Neutrophil (primary cell): ENCODE measurements at regions not wholly inside any gene's neighbourhood (a gene's known extent, or its start where the extent isn't known, plus 50 kb on each side); places are given as distances from the start of the nearest gene placed in this dataset.

Experiments used
- H3K27ac ChIP-seq: fragments of 200-600 bp; sonication (generic); 2 replicates; pipeline ENCODE4 v1.5.1; 2016; ENCODE audit warnings: mild to moderate bottlenecking, moderate library complexity
- H3K27me3 ChIP-seq: fragments of 200-600 bp; sonication (generic); 2 replicates; pipeline ENCODE4 v1.6.0; 2016; ENCODE audit warnings: mild to moderate bottlenecking
- H3K36me3 ChIP-seq: fragments of 200-600 bp; sonication (generic); 2 replicates; pipeline ENCODE4 v1.5.1; 2017
- H3K4me1 ChIP-seq, 2 experiments: fragments of 200-600 bp in 1 of 2; sonication (generic) in 1 of 2; 1 replicate in 1 of 2; 2 replicates in 1 of 2; pipeline versions ENCODE4 v1.5.1 to v1.6.1; 2013 to 2016; ENCODE audit warnings: low read depth in 1 of 2, low read length in 1 of 2, mild to moderate bottlenecking in 1 of 2, moderate library complexity in 1 of 2; ENCODE audit not compliant: control insufficient read depth in 1 of 2, insufficient read depth in 1 of 2
- H3K4me3 ChIP-seq, 2 experiments: fragments of 200-600 bp in 1 of 2; sonication (generic) in 1 of 2; 1 replicate in 1 of 2; 2 replicates in 1 of 2; pipeline ENCODE4 v1.5.1; 2013 to 2016; ENCODE audit warnings: low read depth in 1 of 2, low read length in 1 of 2, mild to moderate bottlenecking in 1 of 2, moderate library complexity in 1 of 2
- H3K9me3 ChIP-seq: fragments of 200-600 bp; sonication (generic); 2 replicates; pipeline ENCODE4 v1.5.1; 2016
- TF ChIP-seq, protein P1 (sequence below): fragments of 200-600 bp; sonication (generic); IDR thresholded peaks from 2 replicates; pipeline ENCODE4 v1.5.1; 2016; ENCODE audit warnings: antibody characterized with exemption

DNA sequence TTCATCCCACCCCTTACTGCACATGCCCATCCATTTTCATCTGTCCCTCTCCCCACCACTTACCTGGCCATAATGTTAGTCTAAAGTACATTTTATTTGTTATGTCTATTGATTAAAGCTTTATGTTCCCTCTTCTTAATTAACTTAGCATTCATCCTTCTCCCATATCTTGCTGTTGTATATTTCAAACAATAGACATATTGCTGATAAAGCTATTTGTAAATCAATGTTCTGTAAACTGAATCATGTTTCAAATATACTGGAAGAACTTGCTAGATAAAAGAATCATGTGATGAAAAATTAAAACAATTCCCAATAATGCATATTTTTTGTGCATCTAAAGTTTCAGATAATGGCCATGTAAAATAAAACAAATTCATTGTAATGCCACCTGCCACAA is 249.2 kb downstream of the IGSF11 start:
- Histone ChIP-seq H3K36me3 (no peaks in the 10 kb centered on the region), H3K4me1 (no peaks in the 10 kb centered on the region), H3K27ac (no peak overlapping the region), H3K4me3 (no peak overlapping the region), H3K27me3 (no peaks in the 10 kb centered on the region), H3K9me3 (no peaks in the 10 kb centered on the region)
- TF ChIP-seq, protein P1, sequence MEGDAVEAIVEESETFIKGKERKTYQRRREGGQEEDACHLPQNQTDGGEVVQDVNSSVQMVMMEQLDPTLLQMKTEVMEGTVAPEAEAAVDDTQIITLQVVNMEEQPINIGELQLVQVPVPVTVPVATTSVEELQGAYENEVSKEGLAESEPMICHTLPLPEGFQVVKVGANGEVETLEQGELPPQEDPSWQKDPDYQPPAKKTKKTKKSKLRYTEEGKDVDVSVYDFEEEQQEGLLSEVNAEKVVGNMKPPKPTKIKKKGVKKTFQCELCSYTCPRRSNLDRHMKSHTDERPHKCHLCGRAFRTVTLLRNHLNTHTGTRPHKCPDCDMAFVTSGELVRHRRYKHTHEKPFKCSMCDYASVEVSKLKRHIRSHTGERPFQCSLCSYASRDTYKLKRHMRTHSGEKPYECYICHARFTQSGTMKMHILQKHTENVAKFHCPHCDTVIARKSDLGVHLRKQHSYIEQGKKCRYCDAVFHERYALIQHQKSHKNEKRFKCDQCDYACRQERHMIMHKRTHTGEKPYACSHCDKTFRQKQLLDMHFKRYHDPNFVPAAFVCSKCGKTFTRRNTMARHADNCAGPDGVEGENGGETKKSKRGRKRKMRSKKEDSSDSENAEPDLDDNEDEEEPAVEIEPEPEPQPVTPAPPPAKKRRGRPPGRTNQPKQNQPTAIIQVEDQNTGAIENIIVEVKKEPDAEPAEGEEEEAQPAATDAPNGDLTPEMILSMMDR, result no peak

DNA sequence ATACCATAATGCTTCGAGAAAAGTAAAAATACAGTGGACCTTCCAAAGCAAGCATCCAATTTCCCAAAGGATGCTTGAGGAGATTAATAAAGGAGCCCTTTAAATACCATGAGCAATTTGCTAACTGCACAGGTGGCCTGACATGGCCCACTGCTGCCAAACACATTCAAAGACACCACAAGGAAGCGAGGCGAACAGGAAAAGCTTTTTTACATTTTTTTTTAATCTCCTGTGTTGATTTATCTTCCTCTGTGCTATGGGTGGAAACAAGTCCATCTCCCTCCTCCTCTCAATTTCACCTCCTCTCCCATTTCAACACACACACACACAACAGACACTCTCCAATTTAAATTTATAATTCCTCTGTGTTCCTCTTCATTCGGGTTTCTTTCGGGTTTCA is 243.4 kb downstream of the IGSF11 start:
- no peaks in the 10 kb centered on the region for H3K36me3 ChIP-seq

DNA sequence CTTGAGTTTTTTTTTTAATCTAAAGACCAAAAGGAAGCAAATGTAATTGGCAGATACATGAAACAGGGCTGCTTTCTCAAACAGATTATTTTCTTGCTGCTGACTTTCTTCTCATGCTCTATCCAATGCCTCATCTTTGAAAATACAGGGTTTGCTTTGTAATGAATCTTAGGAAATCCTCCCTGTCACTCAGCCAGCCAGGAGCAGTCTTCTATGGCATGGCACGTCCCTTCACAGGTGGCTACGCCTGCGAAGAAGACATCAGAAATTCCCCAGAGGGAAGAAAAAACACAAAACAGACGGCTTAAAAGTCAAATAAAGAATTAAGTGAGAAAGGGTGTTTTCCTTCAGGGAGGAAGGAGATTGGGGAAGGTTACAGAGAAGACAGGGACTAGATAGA is 242.5 kb downstream of the IGSF11 start:
- H3K27me3 ChIP-seq, result no peaks in the 10 kb centered on the region
- H3K9me3 ChIP-seq, result no peaks in the 10 kb centered on the region
- H3K36me3 ChIP-seq, result no peaks in the 10 kb centered on the region
- TF ChIP-seq, protein P1, result no peak
- no peak overlapping the region for H3K4me3 ChIP-seq
- no peaks in the 10 kb centered on the region for H3K4me1 ChIP-seq
- no peak overlapping the region for H3K27ac ChIP-seq

More for the DNA sequence above, 243.4 kb downstream of the IGSF11 start:
- Histone ChIP-seq H3K27me3 (no peaks in the 10 kb centered on the region), H3K4me1 (no peaks in the 10 kb centered on the region), H3K9me3 (no peaks in the 10 kb centered on the region), H3K4me3 (no peak overlapping the region), H3K27ac (no peak overlapping the region)
- TF ChIP-seq, protein P1, result no peak

DNA sequence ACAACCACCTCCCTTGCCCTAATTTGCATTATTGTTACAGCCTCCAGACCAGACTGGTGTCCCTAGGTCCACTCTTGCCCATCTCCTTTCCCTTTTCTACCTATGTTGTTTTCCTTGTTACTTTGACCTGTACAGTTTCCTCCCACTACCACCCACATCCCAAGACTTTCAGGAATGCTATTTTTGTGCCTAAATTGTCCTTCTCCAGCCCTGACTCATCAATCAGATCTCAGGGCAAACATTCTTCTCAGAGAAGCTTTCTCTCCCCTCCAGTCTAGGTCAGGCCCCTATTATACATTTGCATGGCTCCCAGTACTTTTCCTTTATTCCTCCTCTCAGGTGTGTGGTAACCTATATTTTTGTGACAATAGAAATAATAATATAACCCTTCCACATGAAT is 241.5 kb downstream of the IGSF11 start:
- no peak overlapping the region for H3K4me3 ChIP-seq
- H3K4me1 ChIP-seq, result no peaks in the 10 kb centered on the region
- no peaks in the 10 kb centered on the region for H3K9me3 ChIP-seq
- H3K36me3 ChIP-seq, result no peaks in the 10 kb centered on the region
- TF ChIP-seq, protein P1, result no peak
- no peaks in the 10 kb centered on the region for H3K27me3 ChIP-seq
- no peak overlapping the region for H3K27ac ChIP-seq

DNA sequence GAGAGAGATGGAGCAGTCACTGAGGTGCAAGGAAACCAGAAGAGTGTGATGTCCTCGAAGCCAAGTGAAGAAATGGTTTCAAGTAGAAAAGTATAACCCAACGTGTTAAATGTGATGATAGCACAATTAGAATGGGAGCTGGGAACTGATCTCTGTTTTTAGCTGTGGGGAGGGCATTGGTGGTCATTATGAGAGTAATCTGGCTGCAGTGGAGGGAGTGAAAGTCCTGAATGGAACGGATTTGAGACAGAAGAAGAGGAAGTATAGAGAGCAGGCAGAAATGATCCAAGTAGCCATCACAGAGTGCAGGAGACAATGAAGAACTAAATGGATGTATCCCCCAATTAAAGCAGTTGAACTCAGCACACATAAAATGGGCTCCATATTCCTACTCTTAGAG is 235.3 kb downstream of the IGSF11 start:
- no peaks in the 10 kb centered on the region for H3K4me1 ChIP-seq
- H3K36me3 ChIP-seq, result no peaks in the 10 kb centered on the region
- TF ChIP-seq, protein P1, result no peak
- H3K9me3 ChIP-seq, result no peaks in the 10 kb centered on the region
- H3K4me3 ChIP-seq, result no peak overlapping the region
- no peaks in the 10 kb centered on the region for H3K27me3 ChIP-seq
- H3K27ac ChIP-seq, result no peak overlapping the region

DNA sequence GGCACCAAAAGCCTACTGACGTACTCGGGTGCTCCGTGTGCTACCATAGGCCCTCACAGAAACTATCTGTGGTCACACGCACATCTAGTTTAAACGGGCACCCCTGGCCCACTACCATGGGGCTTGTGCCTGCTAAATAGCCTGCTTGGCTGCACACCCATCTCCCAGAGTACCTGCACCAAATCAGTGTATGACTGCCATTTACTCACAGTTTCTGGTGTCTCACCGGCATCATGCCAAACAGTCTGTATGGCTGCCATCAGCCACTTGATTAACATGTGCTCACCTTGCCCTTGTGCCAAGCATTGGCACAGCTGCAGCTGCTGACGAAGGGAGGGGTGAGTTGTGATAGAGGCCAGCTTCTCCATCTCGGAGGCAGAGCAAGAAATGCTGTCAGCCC is 232.7 kb downstream of the IGSF11 start:
- no peaks in the 10 kb centered on the region for H3K36me3 ChIP-seq
- TF ChIP-seq, protein P1, result no peak
- no peak overlapping the region for H3K27ac ChIP-seq
- no peaks in the 10 kb centered on the region for H3K9me3 ChIP-seq
- no peak overlapping the region for H3K4me3 ChIP-seq
- no peaks in the 10 kb centered on the region for H3K4me1 ChIP-seq
- no peaks in the 10 kb centered on the region for H3K27me3 ChIP-seq
